ENCODE measurements at regions not wholly inside any gene's neighbourhood (a gene's known extent, or its start where the extent isn't known, plus 50 kb on each side); places are given as distances from the start of the nearest gene placed in this dataset.
"Not testable (repeated sequence)": the region's sequence is repeated elsewhere in the genome, so short reads cannot be mapped to it uniquely, and the experiment has no call there.

GRCh38 chr12:63508543-63508942 lies 159.8 kb downstream of the DPY19L2 start:
- no peak for DNase-seq (ENCODE audit: low read depth in 3 of 3, low spot score in 2 of 3)

DNA sequence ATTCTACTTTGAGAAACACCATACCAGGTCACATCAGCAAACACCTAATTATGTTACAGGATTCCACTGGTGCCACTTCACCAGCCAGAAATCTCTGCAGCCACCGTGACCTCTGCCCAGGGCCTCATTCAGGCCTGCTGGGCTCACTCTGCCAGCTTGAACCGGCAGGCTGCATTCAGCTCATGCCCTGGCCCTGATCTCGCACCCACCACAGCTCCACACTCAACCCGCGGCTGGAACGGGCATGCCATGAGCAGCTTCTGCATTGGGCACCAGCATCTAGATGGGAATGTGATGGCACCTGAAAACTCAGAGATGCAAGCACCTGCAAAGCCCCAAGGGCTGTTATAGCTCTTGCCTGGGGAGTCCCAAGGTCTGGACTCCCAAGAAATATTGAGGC lies 168.7 kb downstream of the DPY19L2 start:
- no peak for DNase-seq (ENCODE audit: low read depth in 3 of 3, low spot score in 2 of 3)

DNA sequence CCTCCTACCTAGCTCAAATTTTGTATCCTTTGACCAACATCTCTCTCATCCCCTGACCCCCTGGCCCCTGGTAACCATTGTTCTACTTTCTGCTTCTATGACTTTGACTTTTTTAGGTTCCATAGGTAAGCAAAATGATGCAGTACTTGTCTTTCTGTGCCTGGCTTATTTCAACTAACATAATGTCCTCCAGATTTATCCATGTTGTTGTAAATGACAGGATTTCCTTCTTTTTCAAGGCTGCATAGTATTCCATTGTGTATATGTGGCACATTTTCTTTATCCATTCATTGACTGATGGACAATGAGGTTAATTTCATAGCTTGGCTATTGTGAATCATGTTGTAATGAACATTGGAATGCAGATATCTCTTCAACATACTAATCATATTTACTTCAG lies 170.1 kb downstream of the DPY19L2 start:
- DNase-seq (ENCODE audit: low read depth in 3 of 3, low spot score in 2 of 3) = no peak

GRCh38 chr12:63496654-63497053 lies 171.6 kb downstream of the DPY19L2 start:
- no peak for DNase-seq (ENCODE audit: low read depth in 3 of 3, low spot score in 2 of 3)

GRCh38 chr12:63495974-63496373 lies 172.3 kb downstream of the DPY19L2 start:
- DNase-seq (ENCODE audit: low read depth in 3 of 3, low spot score in 2 of 3) = no peak

- not testable (repeated sequence) for DNase-seq (ENCODE audit: low read depth in 3 of 3, low spot score in 2 of 3)
These were observed 174.9 kb downstream of the DPY19L2 start for GRCh38 chr12:63493357-63493756.

DNA sequence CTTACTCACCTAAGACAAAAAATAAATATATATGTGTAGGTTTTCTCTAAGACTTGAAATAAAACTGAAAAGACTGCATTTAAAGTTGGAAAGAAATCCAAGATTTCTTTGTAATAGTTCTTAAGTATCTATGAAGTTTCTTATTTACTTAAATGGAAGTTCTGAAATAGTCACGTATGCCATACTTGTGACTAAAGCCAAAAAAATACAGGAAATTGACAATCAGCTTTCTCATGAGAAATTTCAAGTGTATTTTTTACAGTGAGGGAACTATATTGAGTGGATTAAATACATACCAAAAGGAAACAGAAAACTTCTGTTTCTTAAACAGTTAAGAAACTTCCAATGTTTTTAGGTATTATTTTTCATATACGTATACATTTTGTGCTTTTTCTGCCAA lies 188.1 kb downstream of the DPY19L2 start:
- DNase-seq (ENCODE audit: low read depth in 3 of 3, low spot score in 2 of 3) = no peak

DNA sequence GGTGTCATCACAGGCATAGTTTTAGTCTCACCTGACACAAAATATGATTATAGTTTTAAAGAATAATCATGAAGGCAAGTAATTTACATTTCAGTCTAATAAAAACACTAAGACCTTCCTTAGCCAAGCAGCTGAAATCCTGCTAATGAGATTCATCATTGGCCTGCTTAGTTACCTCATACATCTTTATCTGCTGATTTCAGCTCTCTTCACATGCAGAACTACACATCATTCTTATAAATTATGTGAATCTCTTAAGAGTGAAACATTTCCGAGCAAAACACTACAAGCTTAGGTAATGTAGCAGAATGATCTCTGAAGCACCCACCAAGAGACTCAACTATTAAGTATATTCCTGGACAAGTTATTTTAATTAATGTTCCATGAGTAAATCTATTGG lies 198.1 kb downstream of the DPY19L2 start:
- no peak for DNase-seq (ENCODE audit: low read depth in 3 of 3, low spot score in 2 of 3)

DNA sequence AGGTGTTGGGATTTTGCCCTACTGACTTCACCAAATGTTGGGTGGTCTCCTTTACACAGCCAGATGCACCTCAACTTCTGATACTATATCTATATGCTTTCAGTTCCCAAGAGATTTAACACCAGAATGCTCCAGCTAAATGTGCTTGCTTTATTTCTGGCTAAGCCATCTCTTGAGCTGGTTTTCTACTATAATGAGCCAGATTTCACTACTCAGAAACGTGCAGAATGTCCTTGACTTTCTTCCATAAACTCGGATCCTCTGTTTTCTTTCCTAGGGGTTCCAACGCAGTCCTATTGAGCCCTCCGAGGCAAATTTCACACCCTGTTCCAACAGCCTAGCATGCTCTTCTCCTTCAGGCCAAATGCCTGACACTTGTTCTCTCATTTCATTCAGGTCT lies 200.3 kb downstream of the DPY19L2 start:
- DNase-seq (ENCODE audit: low read depth in 3 of 3, low spot score in 2 of 3) = no peak

- no peak for DNase-seq (ENCODE audit: low read depth in 3 of 3, low spot score in 2 of 3)
These were observed 210.4 kb downstream of the DPY19L2 start for GRCh38 chr12:63457857-63458256.

GRCh38 chr12:63457428-63457827 lies 210.9 kb downstream of the DPY19L2 start:
- DNase-seq (ENCODE audit: low read depth in 3 of 3, low spot score in 2 of 3) = no peak

DNA sequence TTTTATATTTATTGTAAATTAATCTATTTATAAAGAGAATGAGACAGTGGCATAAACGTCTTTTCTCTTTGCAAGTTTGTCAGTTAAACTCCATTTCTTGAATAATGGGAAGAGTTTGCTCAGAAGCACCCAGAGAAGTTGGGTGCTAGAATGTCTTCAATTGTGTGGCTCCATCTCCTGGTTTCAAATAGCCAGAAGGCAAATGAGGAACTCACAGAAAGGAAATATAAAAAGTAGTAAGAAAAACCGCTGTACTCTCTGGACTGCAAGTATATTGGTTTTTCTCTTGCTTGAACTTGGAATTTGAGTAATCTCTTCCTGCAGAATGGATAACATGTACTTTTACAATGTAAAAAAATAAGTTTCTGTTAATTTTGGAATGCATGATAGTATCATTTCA lies 217.5 kb downstream of the DPY19L2 start:
- no peak for DNase-seq (ENCODE audit: low read depth in 3 of 3, low spot score in 2 of 3)

- DNase-seq (ENCODE audit: low read depth in 3 of 3, low spot score in 2 of 3) = no peak
These were observed 218.0 kb downstream of the DPY19L2 start for GRCh38 chr12:63450334-63450733.

DNA sequence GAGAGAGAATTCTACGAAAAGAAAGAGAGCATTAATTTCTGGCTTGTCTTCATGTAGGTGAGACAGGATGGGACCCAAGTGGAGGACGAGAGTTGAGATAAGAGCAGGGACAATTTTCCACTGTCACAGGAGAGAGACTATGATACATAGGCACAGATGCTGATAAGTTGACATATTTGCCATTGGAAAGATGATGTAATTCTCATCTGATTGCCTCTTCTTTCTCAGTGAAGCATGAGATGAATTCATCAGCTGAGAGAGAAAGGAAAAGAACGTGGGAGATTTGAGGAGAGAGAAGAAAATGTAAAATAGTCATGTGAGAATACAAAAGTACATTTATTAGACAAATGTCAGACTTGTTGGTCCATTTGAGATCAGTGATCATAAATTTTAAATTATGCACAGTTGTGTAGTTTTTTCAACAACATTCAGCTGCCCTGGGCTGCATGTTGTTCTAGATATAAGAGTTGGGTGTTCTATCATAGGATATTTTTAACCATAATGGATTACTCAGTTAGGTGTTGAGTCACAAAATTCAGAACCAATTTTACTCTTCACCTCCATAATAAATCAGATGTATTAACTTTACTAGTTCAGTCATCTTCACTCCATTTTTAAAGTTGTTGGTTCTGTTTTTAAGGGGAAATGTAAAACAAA lies 222.9 kb downstream of the DPY19L2 start:
- no peak for DNase-seq (ENCODE audit: low read depth in 3 of 3, low spot score in 2 of 3)

GRCh38 chr12:63440048-63440447 lies 228.2 kb downstream of the DPY19L2 start:
- DNase-seq (ENCODE audit: low read depth in 3 of 3, low spot score in 2 of 3) = peak in 1 of 3 donors; percentile 8

- not testable (repeated sequence) for DNase-seq (ENCODE audit: low read depth in 3 of 3, low spot score in 2 of 3)
These were observed 233.9 kb downstream of the DPY19L2 start for GRCh38 chr12:63434384-63434783.

GRCh38 chr12:63427969-63428368 lies 240.3 kb downstream of the DPY19L2 start:
- DNase-seq (ENCODE audit: low read depth in 3 of 3, low spot score in 2 of 3) = not testable (repeated sequence)

GRCh38 chr12:63427029-63427428 lies 241.3 kb downstream of the DPY19L2 start:
- DNase-seq (ENCODE audit: low read depth in 3 of 3, low spot score in 2 of 3) = not testable (repeated sequence)

DNA sequence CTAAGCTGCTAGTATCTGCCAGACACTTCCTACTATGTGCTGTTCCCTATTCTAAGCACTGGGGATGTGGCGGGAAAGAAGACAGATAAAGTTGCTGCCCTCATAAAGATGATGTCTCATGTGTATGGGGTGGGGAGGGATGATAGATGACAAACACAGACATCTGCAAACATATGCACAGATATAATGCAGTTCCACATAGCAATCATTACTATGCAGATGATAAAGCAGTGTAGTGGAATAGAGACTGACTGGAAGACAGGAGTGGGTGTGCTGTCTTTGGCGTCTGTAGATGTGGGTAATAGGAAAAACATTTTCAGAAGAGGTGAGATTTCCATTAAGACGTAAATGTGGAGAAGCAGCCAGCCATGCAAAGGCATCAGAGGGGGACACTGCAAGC lies 243.6 kb downstream of the DPY19L2 start:
- no peak for DNase-seq (ENCODE audit: low read depth in 3 of 3, low spot score in 2 of 3)

DNA sequence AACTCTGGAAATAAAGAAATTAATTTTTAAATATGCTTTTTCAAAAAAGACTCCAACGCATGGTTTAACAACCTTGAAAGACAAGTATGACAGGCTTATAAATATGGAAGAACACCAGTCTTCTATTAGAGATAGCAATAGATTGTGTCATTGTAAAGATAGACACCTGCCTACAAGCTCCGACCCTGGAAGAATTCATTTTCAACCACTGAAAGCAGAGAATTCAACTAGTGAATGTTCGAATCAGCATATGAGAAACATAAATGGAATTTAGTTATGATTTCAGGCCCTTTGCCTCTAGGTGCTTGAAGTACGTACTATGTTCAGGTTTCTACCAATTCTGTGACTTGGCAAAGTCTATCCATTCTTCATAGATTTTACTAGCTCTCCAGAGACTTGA lies 244.5 kb downstream of the DPY19L2 start:
- DNase-seq (ENCODE audit: low read depth in 3 of 3, low spot score in 2 of 3) = no peak

DNA sequence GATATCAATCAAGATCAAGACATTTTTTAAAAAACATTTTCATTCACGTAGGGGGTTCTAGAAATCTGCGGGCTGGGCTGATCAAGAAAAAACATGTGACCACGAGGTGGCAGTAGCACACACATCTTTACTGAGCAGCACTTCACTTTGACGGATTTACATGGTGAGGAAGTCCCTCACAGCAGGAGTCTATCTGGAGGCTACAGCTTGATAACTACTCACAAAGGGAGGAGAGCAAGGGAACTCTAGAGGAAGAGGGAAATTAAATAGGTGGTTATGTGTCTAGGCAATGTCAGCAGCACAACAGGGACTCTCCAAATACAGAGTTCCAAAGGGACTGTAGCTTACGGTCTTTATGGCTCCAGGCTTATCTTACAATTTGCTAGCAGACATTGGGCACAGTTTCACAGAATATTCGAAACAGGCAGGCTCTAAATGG lies 248.1 kb downstream of the DPY19L2 start:
- DNase-seq (ENCODE audit: low read depth in 3 of 3, low spot score in 2 of 3) = no peak

DNA sequence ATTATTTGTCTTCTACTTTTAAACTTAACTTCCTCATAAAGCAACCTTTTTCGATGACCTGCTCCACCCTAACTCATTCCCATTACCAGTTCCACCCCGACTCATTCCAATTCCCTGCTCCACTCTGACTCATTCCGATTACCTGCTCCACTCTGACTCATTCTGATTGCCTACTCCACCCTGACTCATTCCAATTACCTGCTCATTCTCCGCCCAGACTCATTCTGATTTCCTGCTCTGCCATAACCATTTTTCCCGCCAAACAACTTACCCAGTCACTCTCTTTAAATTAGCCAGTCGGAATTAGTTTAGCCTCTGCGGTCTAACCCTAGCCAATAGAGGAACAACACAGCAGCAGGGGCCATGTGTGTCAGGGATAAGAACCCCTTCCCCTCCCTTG lies 249.1 kb downstream of the DPY19L2 start:
- DNase-seq (ENCODE audit: low read depth in 3 of 3, low spot score in 2 of 3) = no peak

- DNase-seq (ENCODE audit: low read depth in 3 of 3, low spot score in 2 of 3) = no peak
These were observed 251.5 kb downstream of the DPY19L2 start for GRCh38 chr12:63416788-63417187.
